ENCODE measurements at regions not wholly inside any gene's neighbourhood (a gene's known extent, or its start where the extent isn't known, plus 50 kb on each side); places are given as distances from the start of the nearest gene placed in this dataset.

DNA sequence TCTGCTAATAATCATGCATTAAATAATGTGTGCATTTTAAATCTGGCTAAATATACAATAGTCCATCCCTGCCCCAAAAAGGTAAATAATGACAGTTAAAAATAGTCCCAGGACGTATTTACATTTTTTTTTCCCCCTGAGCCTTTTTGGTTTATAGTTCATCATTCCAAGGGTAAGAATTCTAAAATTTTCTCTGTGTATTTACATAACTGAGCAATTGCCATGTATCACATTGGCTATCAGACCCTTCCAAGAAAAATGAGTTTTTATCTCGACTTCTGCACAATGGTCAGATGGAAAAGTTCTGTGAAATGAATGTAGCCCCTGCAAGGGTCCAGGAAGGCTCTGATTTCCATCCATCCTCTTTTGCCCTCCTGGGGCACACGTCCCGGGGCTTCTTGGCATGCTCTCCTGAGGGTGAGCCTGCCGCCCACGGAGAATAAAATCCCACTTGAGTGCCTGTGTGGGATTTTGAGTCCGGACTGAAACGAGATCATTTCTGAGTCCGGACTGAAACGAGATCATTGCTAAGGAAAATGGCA lies 94.1 kb upstream of the ANO1 start:
- peaks cover 43 to 51% (median 49%) of the 10 kb centered on the region in 3 donors for H3K27me3 ChIP-seq
- H3K9me3 ChIP-seq = no peaks in the 10 kb centered on the region
- H3K27ac ChIP-seq = no peak overlapping the region
- ATAC-seq (no peak), DNase-seq (no peak)
- in situ Hi-C loops (cut with MboI; ENCODE audit: low sequenced_read_pairs in 4 of 4) = no loop called here
- H3K4me1 ChIP-seq = no peaks in the 10 kb centered on the region
- TF ChIP-seq, protein P1, sequence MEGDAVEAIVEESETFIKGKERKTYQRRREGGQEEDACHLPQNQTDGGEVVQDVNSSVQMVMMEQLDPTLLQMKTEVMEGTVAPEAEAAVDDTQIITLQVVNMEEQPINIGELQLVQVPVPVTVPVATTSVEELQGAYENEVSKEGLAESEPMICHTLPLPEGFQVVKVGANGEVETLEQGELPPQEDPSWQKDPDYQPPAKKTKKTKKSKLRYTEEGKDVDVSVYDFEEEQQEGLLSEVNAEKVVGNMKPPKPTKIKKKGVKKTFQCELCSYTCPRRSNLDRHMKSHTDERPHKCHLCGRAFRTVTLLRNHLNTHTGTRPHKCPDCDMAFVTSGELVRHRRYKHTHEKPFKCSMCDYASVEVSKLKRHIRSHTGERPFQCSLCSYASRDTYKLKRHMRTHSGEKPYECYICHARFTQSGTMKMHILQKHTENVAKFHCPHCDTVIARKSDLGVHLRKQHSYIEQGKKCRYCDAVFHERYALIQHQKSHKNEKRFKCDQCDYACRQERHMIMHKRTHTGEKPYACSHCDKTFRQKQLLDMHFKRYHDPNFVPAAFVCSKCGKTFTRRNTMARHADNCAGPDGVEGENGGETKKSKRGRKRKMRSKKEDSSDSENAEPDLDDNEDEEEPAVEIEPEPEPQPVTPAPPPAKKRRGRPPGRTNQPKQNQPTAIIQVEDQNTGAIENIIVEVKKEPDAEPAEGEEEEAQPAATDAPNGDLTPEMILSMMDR (IDR thresholded peaks at IDR 0.05 in 4 of 5, conservative IDR thresholded peaks at IDR 0.05 in 1 of 5) = no peak
- no peak for TF ChIP-seq POLR2A (IDR thresholded peaks at IDR 0.05)
- intact Hi-C loops (cut with DNase I; ENCODE audit: low total_unique reads) = no loop called here
- no peak overlapping the region for H3K4me3 ChIP-seq
- H3K36me3 ChIP-seq = no peaks in the 10 kb centered on the region

DNA sequence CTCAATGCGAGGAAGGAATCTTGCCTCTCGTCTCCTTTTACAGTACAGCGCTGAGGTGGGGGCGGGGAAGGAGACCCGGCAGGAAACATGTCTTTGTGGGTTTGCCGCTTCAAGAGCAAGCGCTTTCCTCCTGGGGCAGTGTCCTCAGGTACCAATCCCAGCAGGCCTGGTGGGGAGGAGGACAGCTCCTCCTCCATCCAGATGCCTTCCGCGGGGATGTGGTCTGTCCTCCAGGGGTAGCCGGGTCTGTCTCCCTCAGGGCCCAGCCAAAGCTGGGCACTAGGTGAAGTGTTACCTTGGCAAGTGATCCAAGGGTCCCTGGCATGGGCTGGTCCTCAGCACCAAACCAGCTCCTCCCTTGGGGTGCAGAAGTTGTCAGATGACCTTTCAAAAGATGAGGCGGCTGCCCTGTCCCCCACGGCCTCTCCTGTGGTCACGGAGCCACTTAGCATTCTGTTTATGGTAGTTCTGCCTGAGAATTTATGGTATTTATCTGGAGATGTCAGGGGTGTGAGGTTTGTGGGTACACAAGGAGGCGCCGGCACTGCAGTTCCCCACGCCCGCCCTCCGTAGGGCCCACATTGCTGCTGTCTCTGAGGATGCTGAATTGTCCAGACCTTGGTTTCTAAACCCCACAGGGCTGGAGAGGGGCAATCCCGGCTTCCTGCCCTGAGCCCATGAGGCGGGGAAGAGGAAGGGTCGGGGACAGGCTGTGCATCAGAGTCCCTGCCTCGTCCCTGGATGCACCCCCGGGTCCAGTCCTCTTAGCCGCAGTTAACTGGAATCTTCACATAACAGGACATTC lies 93.5 kb upstream of the ANO1 start:
- intact Hi-C loops (cut with DNase I; ENCODE audit: low total_unique reads) (no loop called here), in situ Hi-C loops (cut with MboI; ENCODE audit: low sequenced_read_pairs in 4 of 4) (no loop called here)
- DNase-seq = no peak
- no peak for TF ChIP-seq POLR2A (IDR thresholded peaks at IDR 0.05)
- TF ChIP-seq, protein P1 (IDR thresholded peaks at IDR 0.05 in 4 of 5, conservative IDR thresholded peaks at IDR 0.05 in 1 of 5) = no peak
- ATAC-seq = no peak
- Histone ChIP-seq H3K27ac (no peak overlapping the region), H3K36me3 (no peaks in the 10 kb centered on the region), H3K9me3 (no peaks in the 10 kb centered on the region), H3K27me3 (peaks cover 43 to 49% (median 46%) of the 10 kb centered on the region in 3 donors), H3K4me1 (no peaks in the 10 kb centered on the region), H3K4me3 (no peak overlapping the region)

DNA sequence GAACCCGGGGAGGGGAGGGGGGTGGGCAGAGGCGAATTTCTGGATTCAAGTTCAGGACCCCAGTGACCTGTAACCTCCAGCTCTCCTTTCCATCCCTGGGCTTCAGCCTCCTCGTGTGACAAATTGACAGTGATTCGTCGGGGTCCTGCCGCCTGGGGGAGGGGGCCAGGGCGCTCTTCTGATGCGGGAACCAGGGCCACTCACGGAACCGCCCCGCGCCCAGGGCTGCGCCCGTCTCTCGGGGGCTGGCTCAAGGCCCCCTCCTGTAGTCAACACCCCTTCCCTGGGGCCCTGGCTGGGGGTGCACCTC lies 92.8 kb upstream of the ANO1 start:
- in situ Hi-C loops (cut with MboI; ENCODE audit: low sequenced_read_pairs in 4 of 4) = no loop called here
- DNase-seq (no peak), ATAC-seq (no peak)
- H3K9me3 ChIP-seq = no peaks in the 10 kb centered on the region
- H3K36me3 ChIP-seq = no peaks in the 10 kb centered on the region
- H3K27me3 ChIP-seq = peaks cover 40 to 45% (median 43%) of the 10 kb centered on the region in 3 donors
- peak overlapping the region in 2 of 4 donors; percentile 20 to 48 for H3K27ac ChIP-seq
- H3K4me1 ChIP-seq = no peaks in the 10 kb centered on the region
- TF ChIP-seq, protein P1 (IDR thresholded peaks at IDR 0.05 in 4 of 5, conservative IDR thresholded peaks at IDR 0.05 in 1 of 5) = no peak
- TF ChIP-seq POLR2A (IDR thresholded peaks at IDR 0.05) = no peak
- intact Hi-C loops (cut with DNase I; ENCODE audit: low total_unique reads) = no loop called here
- peak overlapping the region in 2 of 4 donors; percentile 27 to 36 for H3K4me3 ChIP-seq

DNA sequence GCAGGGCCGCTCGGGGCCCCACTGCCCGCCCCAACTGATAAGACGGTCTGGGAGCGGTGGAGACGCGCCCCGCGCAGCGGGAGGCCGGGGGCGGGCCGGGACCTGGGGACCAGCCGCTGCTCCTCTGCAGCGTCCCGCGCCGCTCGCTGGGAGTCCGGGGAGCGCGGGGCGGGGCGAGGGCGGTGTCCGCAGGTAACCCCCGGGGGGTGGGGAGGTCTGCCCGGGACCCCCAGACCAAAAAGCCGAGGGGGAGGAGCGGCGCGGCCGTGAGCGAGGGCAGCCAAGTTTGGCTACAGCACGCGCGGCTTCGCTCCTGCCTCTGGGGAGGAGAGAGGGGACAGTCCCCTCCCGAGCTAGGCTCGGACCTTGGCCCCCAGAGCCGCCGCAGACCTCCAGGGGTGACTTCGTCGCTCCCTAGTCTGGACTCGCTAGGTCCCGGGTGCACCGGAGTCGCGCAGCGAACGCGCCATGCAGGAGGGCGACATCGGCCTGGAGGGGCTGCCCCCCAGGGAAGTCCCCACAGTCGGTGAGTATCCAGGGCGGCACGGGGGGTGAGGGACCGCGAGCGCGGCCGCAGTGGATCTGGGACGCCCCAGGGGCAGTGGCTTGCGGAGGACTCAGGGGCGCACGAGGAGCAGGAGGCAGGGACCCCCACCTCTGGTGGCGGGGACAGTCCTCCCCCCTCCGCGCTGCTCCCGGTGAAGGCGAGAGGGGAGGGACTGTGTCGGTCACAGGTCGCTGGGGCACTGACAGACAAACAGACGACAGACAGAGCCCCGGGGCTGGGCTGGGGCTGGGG lies 92.3 kb upstream of the ANO1 start:
- Histone ChIP-seq H3K36me3 (no peaks in the 10 kb centered on the region), H3K9me3 (no peaks in the 10 kb centered on the region), H3K4me1 (no peaks in the 10 kb centered on the region), H3K4me3 (peak overlapping the region in 3 of 4 donors; percentile 17 to 36 (median 27)), H3K27me3 (peaks cover 40 to 44% (median 43%) of the 10 kb centered on the region in 3 donors), H3K27ac (peak overlapping the region in 2 of 4 donors; percentile 35 to 48)
- DNase-seq = no peak
- ATAC-seq = no peak
- intact Hi-C loops (cut with DNase I; ENCODE audit: low total_unique reads) (no loop called here), in situ Hi-C loops (cut with MboI; ENCODE audit: low sequenced_read_pairs in 4 of 4) (no loop called here)
- TF ChIP-seq, protein P1 (IDR thresholded peaks at IDR 0.05 in 4 of 5, conservative IDR thresholded peaks at IDR 0.05 in 1 of 5) = no peak
- no peak for TF ChIP-seq POLR2A (IDR thresholded peaks at IDR 0.05)
